Smooth muscle cell (in vitro differentiated cells): ENCODE measurements at regions not wholly inside any gene's neighbourhood (a gene's known extent, or its start where the extent isn't known, plus 50 kb on each side); places are given as distances from the start of the nearest gene placed in this dataset.

Experiments used
- DNase-seq: peaks from one replicate; lab custom pipeline; 2025; ENCODE audit not compliant: unreplicated experiment; lab: John Stamatoyannopoulos, UW
- H2AFZ ChIP-seq: fragments of 200-600 bp; sonication (generic); 2 replicates; pipeline ENCODE4 v1.6.0; 2016; ENCODE audit warnings: antibody characterized with exemption, low read depth, mild to moderate bottlenecking
- H3F3A ChIP-seq: fragments of 200-600 bp; sonication (generic); 2 replicates; pipeline ENCODE4 v1.6.0; 2017; ENCODE audit warnings: antibody characterized with exemption, low read depth
- H3K27ac ChIP-seq: fragments of 200-600 bp; sonication (generic); 2 replicates; pipeline ENCODE4 v1.5.1; 2016; ENCODE audit warnings: low read depth, mild to moderate bottlenecking
- H3K27me3 ChIP-seq: fragments of 200-600 bp; sonication (generic); 2 replicates; pipeline ENCODE4 v1.6.1; 2016; ENCODE audit warnings: low read depth, mild to moderate bottlenecking
- H3K36me3 ChIP-seq: fragments of 200-600 bp; sonication (generic); 2 replicates; pipeline ENCODE4 v1.5.1; 2016; ENCODE audit warnings: low read depth
- H3K4me1 ChIP-seq: fragments of 200-600 bp; sonication (generic); 2 replicates; pipeline ENCODE4 v1.5.1; 2016; ENCODE audit warnings: low read depth
- H3K4me2 ChIP-seq: fragments of 200-600 bp; sonication (generic); 2 replicates; pipeline ENCODE4 v1.6.0; 2016; ENCODE audit warnings: mild to moderate bottlenecking
- H3K4me3 ChIP-seq: fragments of 200-600 bp; sonication (generic); 2 replicates; pipeline ENCODE4 v1.5.1; 2016; ENCODE audit warnings: mild to moderate bottlenecking
- H3K79me2 ChIP-seq: fragments of 200-600 bp; sonication (generic); 2 replicates; pipeline ENCODE4 v1.6.0; 2016; ENCODE audit warnings: low read depth, mild to moderate bottlenecking
- H3K9ac ChIP-seq: fragments of 200-600 bp; sonication (generic); 2 replicates; pipeline ENCODE4 v1.6.0; 2016; ENCODE audit warnings: low read depth
- H3K9me3 ChIP-seq: fragments of 200-600 bp; sonication (generic); replicated peaks from 2 replicates; pipeline ENCODE4 v1.5.1; 2016; ENCODE audit warnings: low read depth
- H4K20me1 ChIP-seq: fragments of 200-600 bp; sonication (generic); 2 replicates; pipeline ENCODE4 v1.6.0; 2016; ENCODE audit warnings: low read depth
- WGBS: methylation state at CpG from one replicate; pipeline ENCODE4 v1.1.7; 2016; ENCODE audit warnings: low lambda C conversion rate; 5-methylcytosine and 5-hydroxymethylcytosine counted together
- TF ChIP-seq, protein P1 (sequence below): fragments of 200-600 bp; sonication (generic); IDR thresholded peaks from 2 replicates; pipeline ENCODE4 v1.5.1; 2017; ENCODE audit warnings: borderline replicate concordance, mild to moderate bottlenecking, antibody characterized with exemption; ENCODE audit not compliant: insufficient read depth, poor library complexity, severe bottlenecking

DNA sequence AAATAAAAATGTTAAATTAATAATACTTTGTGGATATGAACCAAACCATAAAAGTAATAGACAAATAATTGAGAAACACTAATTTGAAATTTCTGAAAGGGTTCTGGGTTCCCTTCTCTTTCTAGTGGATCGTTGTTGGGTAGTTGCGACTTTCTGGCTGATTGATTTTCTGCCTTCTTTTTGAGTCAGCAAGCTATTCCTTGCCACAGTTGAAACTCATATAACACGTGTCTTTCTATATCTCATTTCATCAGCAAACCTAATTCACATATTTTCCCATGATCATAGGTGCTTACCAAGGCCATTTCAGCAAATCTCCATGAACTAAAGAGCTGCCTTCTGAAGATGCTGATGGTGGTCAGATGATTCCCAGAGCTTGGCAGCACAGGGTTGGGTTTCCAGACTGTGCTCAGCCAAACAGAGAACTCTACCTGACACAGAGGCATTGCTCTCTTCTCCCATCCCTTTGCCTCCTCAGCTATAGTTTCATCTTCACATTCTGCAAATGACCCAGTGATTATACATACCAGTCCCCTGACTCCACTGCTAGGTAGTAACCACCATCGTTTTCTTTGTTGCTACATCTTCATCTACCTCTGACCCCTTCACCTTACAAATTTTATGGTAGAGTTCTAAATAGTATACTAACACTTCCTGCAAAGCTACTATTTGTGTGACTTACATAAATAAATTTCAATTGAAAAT lies 383.9 kb upstream of the DPH6 start:
- Histone ChIP-seq H3K9ac (no peak overlapping the region), H3K79me2 (no peaks in the 10 kb centered on the region), H3K4me3 (no peak overlapping the region), H3K4me2 (no peak overlapping the region), H3K36me3 (no peaks in the 10 kb centered on the region), H3K4me1 (no peaks in the 10 kb centered on the region), H2AFZ (no peak overlapping the region), H4K20me1 (no peaks in the 10 kb centered on the region), H3F3A (no peaks in the 10 kb centered on the region), H3K27ac (no peak overlapping the region), H3K9me3 (no peaks in the 10 kb centered on the region), H3K27me3 (no peaks in the 10 kb centered on the region)
- no peak for DNase-seq
- 93% methylated on average over 4 of the region's 4 CpGs for WGBS
- TF ChIP-seq, protein P1, sequence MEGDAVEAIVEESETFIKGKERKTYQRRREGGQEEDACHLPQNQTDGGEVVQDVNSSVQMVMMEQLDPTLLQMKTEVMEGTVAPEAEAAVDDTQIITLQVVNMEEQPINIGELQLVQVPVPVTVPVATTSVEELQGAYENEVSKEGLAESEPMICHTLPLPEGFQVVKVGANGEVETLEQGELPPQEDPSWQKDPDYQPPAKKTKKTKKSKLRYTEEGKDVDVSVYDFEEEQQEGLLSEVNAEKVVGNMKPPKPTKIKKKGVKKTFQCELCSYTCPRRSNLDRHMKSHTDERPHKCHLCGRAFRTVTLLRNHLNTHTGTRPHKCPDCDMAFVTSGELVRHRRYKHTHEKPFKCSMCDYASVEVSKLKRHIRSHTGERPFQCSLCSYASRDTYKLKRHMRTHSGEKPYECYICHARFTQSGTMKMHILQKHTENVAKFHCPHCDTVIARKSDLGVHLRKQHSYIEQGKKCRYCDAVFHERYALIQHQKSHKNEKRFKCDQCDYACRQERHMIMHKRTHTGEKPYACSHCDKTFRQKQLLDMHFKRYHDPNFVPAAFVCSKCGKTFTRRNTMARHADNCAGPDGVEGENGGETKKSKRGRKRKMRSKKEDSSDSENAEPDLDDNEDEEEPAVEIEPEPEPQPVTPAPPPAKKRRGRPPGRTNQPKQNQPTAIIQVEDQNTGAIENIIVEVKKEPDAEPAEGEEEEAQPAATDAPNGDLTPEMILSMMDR, result no peak

DNA sequence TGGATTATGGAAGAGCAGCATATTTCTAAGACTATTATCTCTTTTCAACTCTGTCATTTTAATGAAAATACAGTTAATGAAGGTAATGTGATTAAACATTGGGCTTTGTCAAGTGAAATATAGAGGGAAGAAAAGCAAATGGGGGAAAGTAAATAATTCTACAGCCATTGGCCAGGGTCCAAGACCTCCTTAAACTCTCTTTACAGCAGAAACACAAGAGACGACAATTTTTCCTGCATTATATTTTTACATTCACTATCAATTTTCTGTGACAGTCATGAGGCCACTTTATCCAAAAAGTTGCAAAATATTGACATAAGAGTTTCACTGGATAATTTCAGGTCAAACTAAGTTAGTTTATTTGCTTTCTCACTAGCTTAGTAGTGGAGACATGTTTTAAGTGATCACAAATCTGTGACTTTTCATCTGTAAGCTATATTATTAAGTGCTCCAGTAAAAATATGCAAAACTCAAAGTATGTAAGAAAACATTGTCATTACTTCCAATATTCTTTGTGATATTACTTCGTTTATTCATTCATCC lies 385.9 kb upstream of the DPH6 start:
- H3K27me3 ChIP-seq, result no peaks in the 10 kb centered on the region
- no peak overlapping the region for H3K4me3 ChIP-seq
- no peaks in the 10 kb centered on the region for H3K36me3 ChIP-seq
- no peak overlapping the region for H3K4me2 ChIP-seq
- H3K27ac ChIP-seq, result no peak overlapping the region
- WGBS, result 83% methylated on average over 2 of the region's 2 CpGs
- no peaks in the 10 kb centered on the region for H3K9me3 ChIP-seq
- H2AFZ ChIP-seq, result no peak overlapping the region
- TF ChIP-seq, protein P1, result no peak
- no peaks in the 10 kb centered on the region for H4K20me1 ChIP-seq
- no peaks in the 10 kb centered on the region for H3K79me2 ChIP-seq
- DNase-seq, result no peak
- H3K9ac ChIP-seq, result no peak overlapping the region
- H3K4me1 ChIP-seq, result peaks cover 5% of the 10 kb centered on the region
- H3F3A ChIP-seq, result no peaks in the 10 kb centered on the region

DNA sequence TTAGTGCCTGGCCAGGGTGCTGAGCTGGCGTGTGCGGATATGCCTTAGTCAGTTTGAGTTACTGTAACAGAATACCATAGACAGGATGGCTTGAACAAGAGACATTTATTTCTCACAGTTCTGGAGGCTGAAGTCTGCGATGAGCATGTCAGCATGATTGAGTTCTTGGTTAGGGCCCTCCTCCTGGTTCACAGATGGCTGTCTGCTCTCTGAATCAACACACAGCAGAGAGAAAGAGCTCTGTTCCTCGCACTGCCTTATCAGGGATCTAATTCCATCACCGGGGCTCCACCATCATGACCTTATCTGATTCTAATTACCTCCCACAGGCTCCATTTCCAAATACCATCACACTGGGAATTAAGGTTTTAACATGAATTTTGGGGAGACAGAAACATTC lies 386.6 kb upstream of the DPH6 start:
- Histone ChIP-seq H3K79me2 (no peaks in the 10 kb centered on the region), H3K4me1 (peaks cover 5% of the 10 kb centered on the region), H3K27me3 (no peaks in the 10 kb centered on the region), H3K9ac (no peak overlapping the region), H3F3A (no peaks in the 10 kb centered on the region), H3K4me3 (no peak overlapping the region), H3K36me3 (no peaks in the 10 kb centered on the region), H3K4me2 (no peak overlapping the region), H3K9me3 (no peaks in the 10 kb centered on the region), H3K27ac (no peak overlapping the region), H2AFZ (no peak overlapping the region), H4K20me1 (no peaks in the 10 kb centered on the region)
- TF ChIP-seq, protein P1, result no peak
- 51% methylated on average over 5 of the region's 5 CpGs for WGBS
- DNase-seq, result no peak

DNA sequence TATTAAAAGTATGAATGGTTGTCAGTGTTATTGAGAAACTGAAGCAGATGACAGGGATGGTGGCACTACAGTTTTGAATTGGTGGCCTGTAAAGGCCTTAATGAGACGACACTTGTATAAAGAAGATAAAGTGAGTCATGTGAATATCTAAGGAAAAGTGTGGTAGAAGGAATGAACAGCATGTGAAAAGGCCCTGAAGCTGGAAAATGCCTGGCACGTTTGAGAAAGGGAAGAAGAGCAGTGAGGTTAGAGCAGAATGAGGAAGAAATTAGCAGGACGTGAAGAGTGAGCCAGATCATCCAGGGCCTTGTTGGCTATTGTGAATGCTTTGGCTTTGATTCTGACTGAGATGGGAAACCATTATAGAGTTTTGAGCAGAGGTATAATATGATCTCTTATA lies 387.6 kb upstream of the DPH6 start:
- no peaks in the 10 kb centered on the region for H3K79me2 ChIP-seq
- no peaks in the 10 kb centered on the region for H3K9me3 ChIP-seq
- TF ChIP-seq, protein P1, result no peak
- H3K27me3 ChIP-seq, result no peaks in the 10 kb centered on the region
- no peaks in the 10 kb centered on the region for H4K20me1 ChIP-seq
- H3K4me3 ChIP-seq, result no peak overlapping the region
- DNase-seq, result no peak
- no peak overlapping the region for H3K9ac ChIP-seq
- H2AFZ ChIP-seq, result no peak overlapping the region
- H3F3A ChIP-seq, result no peaks in the 10 kb centered on the region
- H3K4me1 ChIP-seq, result peaks cover 5% of the 10 kb centered on the region
- WGBS, result 70% methylated on average over 3 of the region's 3 CpGs
- H3K4me2 ChIP-seq, result no peak overlapping the region
- no peaks in the 10 kb centered on the region for H3K36me3 ChIP-seq
- no peak overlapping the region for H3K27ac ChIP-seq
